NCI-H146 treated with DMSO at 0.1 percent for 48 hours (cell line): ENCODE measurements at regions not wholly inside any gene's neighbourhood (a gene's known extent, or its start where the extent isn't known, plus 50 kb on each side); places are given as distances from the start of the nearest gene placed in this dataset.
"Not testable (repeated sequence)": the region's sequence is repeated elsewhere in the genome, so short reads cannot be mapped to it uniquely, and the experiment has no call there.

Source experiments
- DNase-seq: peaks from one replicate; lab custom pipeline; 2025; ENCODE audit not compliant: unreplicated experiment; lab: John Stamatoyannopoulos, UW

DNA sequence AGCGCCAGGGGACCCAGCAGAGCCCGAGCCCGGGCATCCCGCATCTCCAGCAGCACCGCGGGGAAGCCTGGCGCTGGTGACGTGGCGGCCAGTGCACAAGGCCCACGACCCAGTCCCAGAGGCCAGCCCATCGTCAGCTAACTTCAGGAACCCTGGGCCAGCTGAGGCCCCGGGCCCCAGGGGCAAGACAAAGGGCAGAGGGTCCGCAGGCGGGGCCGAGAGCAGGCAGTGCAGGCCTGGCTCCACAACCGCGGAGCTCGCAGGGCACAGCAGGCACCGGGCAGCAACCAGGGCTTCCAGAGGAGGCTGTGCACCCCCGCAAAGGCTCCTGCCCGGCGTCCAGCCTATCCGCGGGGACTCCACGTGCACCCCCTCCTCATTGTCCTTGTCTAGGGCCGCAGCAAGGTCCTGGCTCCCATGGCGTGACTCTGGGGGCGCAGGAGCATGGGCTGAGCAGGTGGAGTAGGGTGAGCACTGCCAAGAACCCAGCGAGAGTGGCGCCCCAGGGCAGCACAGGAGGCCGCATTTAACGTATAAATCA, 352.5 kb downstream of the KCNJ18 start:
- DNase-seq = not testable (repeated sequence)

DNA sequence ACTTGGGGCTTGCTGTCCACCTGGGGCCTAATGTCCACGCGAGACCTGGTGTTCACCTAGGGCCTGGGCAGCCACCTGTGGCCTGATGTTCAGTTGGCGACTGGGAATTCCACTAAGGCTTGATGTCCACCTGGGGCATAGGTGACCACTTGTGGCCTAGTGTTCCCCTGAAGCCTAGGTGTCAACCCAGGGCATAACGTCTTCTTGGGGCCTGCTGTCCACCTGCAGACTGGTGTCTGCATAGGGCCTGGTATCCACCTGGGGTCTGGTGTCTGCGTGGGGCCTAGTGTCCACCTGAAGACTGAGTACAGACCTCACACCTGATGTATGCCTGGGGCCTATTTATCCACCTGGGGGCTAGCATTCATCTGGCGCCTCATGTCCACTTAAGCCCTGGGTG, 355.2 kb downstream of the KCNJ18 start:
- not testable (repeated sequence) for DNase-seq

DNA sequence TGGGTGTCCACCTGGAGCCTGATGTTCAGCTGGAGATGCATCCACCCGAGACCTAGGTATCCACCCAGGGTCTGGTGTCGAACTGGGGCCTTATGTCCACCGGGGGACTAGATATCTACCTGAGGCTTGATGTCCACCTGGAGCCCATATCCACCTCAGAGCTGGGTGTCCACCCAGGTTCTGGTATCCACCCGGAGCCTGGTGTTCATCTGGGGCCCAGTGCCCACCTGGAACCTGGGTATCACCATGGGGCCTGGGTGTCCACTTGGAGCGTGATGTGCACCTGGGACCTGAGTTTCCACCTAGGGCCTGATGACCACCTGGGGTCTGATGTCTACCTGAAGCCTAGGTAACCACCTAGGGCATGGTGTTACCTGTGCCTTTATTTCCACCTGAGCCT, 355.9 kb downstream of the KCNJ18 start:
- not testable (repeated sequence) for DNase-seq

DNA sequence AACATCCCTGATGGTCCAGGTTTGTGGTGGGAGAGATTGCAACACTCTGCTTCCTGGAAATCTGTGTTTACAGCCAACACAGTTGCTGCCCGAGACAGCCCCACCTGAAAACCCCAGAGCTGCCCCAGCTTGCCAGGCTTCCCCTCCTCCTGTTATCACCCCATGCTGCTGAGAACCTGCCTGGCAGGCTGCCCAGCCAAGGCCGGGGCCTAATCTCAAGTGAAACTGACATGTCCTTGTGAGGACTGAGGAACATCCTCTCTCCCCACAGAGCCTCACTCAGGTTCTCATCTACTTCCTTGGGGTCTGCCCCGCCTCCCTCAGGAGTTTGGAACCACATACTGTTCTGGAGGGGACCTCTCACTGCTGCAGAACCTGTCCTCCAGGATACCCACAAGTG, 358.4 kb downstream of the KCNJ18 start:
- DNase-seq = not testable (repeated sequence)

DNA sequence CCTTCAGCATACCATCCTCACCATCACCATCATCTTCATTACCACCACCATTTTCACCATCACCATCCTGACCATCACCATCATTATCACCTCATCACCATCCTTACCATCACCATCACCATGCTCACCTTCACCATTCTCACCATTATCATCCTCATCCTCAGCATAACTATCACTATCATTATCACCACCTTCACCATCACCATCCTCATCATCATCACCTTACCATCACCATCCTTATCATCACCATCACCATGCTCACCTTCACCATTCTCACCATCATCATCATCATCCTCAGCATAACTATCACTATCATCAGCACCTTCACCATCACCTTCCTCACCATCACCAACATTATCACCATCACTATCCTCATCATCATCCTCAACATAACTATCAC, 360.4 kb downstream of the KCNJ18 start:
- not testable (repeated sequence) for DNase-seq

DNA sequence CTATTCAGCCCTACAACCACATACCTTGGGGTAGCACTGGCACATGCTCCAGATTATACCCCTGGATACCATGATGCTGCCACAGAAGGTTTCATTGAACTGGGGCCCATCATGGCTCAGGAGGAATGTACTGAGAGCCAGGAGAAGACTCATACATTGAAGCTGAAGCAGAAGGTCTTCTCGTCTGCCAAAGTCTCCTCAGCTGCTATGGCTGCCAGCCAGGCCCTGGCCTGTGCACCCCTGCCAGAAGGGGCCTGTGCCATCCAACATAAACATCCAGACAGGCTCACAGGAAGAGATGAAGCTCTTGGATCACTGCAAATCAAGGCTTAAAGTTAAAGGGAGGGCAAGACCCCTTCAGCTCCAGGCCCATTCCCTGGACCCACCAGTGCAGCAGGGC, 364.2 kb downstream of the KCNJ18 start:
- not testable (repeated sequence) for DNase-seq

- not testable (repeated sequence) for DNase-seq
Measured at GRCh38 chr17:22075918-22076317, 383.6 kb downstream of the KCNJ18 start.

DNA sequence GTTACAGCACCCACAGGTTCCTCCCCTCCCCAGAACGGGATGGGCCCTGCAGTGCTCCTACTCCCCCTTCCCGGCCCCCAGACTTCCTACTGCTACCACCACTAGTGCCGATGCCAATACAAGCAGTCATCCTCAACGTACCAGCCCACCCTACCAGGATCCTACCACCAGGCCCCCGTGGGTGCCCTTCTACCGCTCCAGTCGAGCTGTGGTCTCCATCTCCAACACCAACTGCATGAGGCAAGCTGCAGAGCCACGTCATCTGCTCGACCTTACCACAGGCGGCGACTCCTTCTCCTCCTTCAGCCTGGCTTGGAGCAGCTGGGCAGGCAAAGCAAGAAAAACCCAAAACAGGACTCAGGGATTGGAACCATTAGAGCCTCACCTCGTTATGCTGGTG, 396.3 kb downstream of the KCNJ18 start:
- not testable (repeated sequence) for DNase-seq

GRCh38 chr17:22090263-22090935, 398.1 kb downstream of the KCNJ18 start:
- no peak for DNase-seq

- not testable (repeated sequence) for DNase-seq
Measured at GRCh38 chr17:22091041-22091679, 398.8 kb downstream of the KCNJ18 start.

DNA sequence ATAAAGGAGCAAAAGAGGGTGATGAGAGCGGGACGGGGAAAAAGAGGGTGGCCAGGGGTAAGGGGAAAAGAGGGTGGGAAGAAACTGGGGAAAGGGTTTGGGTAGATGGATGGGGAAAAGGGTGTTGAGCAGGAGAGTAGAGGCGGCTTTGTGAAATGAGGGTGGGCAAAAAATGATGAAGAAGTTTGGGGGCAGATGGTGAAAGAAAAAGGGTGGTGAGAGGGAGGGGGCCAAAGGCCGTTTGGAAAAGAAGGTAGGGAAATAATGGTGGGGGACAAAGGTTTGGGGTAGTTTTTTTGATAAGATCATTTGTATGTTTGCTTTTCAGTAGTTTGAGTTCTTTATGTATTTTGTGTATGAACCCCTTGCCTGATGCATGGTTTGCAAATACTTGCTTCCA, 399.5 kb downstream of the KCNJ18 start:
- not testable (repeated sequence) for DNase-seq

GRCh38 chr17:22095414-22095813, 403.1 kb downstream of the KCNJ18 start:
- DNase-seq = not testable (repeated sequence)

DNA sequence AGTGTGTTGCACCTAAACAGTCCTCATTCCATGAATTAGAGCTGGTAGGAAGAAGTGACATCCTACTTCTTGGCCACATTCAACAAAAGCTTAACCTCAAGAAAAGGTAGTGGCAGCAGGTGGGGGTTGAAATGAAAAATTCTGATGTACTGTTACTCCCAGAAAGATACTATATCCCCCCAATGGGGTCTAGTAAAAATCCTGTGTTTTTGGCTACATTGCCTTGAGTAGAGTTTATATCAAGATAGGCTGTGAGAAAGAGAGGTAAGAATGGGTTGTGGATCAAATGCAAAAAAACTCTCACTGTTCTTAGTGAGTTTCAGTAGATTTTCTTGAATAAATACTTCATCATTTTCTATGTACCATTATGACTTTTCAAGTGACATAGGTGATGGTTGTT, 407.3 kb downstream of the KCNJ18 start:
- DNase-seq = not testable (repeated sequence)

GRCh38 chr17:22102177-22102576, 409.9 kb downstream of the KCNJ18 start:
- no peak for DNase-seq

GRCh38 chr17:22116720-22117119, 424.4 kb downstream of the KCNJ18 start:
- not testable (repeated sequence) for DNase-seq

DNA sequence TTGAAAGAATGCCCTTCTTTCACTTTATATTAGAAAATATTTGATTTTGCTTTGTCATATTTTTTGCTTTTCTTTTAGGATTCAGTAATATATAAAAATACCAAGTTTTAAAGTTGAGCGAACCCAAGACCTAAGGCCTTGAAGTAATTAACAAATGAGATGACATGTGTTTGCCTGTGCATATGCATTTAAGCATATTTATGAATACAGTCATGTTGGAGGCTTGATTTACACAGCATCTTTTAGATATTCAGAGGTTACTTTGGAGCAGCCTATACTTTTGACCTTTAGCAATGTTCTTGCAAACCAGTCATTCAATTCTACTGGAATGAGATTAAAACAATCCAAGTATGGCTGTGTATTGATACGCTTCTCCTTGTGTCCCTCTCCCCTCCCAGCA, 425.1 kb downstream of the KCNJ18 start:
- DNase-seq = not testable (repeated sequence)

DNA sequence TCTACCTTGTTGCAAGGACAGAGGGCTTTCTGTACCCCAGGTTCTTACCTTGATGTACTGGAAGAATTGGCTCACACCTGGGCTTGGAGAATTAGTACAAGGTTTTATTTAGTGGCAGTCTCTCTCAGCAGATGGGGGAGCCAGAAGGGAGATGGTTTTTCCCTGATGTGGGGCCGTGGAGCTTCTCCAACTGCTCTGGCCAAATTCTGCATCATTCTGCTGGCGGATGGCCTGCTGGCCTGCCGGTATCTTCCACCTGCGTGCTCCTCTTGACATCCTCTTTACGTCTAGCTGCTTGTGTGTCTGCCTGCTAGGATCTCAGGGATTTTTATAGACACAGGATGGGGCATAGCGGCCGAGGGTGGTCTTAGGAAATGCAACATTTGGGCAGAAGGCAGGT, 426.7 kb downstream of the KCNJ18 start:
- DNase-seq = not testable (repeated sequence)

- DNase-seq = not testable (repeated sequence)
Measured at GRCh38 chr17:22119751-22120150, 427.4 kb downstream of the KCNJ18 start.

DNA sequence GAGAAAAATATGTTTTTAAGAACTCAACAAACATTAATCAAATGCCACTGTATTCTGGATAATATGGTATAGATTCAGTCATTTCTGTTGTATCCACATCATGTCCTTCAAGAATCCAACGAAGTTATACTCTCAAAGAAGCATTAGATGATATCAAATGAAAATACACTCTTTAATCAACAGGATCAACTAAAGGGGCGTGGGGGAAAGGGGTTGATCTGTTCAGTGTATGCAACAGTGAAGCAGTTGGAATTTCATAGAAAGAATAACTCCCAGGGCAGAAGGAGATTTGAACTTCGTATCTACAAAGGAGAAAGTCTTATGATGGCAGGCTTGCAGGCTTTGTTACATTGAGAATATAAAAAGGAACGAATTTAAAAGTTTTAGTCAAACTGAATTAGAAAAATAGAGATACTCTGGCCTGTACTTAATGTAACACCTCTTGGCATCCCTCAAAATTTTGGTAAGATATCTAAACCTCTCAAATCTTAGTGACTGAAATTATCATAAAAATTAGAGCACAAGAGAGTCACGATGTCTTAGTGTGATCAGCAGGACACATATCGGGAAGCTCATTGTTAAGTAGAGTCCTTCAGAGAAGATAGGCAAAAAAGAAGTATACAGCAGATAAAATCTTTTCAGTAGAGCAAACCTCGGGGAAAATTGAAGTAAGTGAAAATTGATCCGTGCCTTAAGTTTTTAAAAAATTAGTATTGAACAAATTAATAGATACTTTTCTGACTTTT, 431.4 kb downstream of the KCNJ18 start:
- no peak for DNase-seq

- DNase-seq = no peak
Measured at GRCh38 chr17:22128171-22128570, 435.8 kb downstream of the KCNJ18 start.

DNA sequence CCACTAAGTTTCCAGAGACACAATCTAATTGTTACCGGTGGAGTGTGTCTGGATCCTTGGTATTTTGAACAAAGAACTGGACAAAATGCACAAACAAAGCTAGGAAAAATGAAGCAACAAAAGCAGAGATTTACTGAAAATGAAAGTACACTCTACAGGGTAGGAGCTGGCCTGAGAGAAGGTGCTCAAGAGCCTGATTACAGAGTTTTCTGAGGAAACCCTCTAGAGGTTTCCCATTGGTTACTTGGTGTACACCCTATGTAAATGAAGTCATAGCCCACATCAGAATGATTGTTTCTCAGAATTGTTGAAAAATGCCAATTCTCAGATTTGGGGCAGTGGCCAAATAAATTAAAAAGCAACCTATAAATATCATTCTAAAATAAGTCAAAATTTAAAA, 436.4 kb downstream of the KCNJ18 start:
- DNase-seq = no peak

DNA sequence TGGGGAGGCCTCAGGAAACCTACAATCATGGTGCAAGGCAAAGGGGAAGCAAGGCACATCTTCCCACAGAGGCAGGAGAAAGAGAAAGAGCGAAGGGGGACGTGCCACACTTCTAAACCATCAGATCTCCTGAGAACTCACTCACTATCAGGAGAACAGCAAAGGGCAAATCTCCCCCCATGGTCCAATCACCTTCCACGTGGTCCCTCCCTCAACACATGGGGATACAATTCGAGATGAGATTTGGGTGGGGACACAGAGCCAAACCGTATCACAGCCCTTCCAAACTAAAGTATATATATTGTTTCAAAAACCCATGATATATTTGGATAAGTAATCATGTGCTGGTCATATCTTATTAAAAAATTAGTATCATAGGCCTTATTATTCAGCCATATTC, 437.6 kb downstream of the KCNJ18 start:
- DNase-seq = not testable (repeated sequence)
